ENCODE measurements at regions not wholly inside any gene's neighbourhood (a gene's known extent, or its start where the extent isn't known, plus 50 kb on each side); places are given as distances from the start of the nearest gene placed in this dataset.

- TF ChIP-seq CTCF (IDR thresholded peaks at IDR 0.05) (no peak), POLR2A (IDR thresholded peaks at IDR 0.05) (no peak)
These were observed 153.5 kb upstream of the OGFRL1 start for GRCh38 chr6:71134929-71135642.

Data from lower leg skin (tissue), 3 donors.